Thyroid gland (tissue), 4 donors: ENCODE measurements at regions not wholly inside any gene's neighbourhood (a gene's known extent, or its start where the extent isn't known, plus 50 kb on each side); places are given as distances from the start of the nearest gene placed in this dataset.

Experiments used
- CTCF ChIP-seq, 6 experiments: fragments of 200-600 bp in 3 of 6; fragments of 450-650 bp in 3 of 6; sonication (generic) in 3 of 6; IDR thresholded peaks; one replicate each; pipeline ENCODE4 v1.5.1; 2016 to 2019; ENCODE audit warnings: antibody characterized with exemption in 6 of 6, mild to moderate bottlenecking in 2 of 6, inconsistent platforms in 1 of 6, moderate library complexity in 1 of 6
- POLR2A ChIP-seq, 2 donors: fragments of 450-650 bp; IDR thresholded peaks; one replicate each; pipeline ENCODE4 v1.6.1; 2017; ENCODE audit warnings: antibody characterized with exemption in 2 of 2, mild to moderate bottlenecking in 2 of 2, moderate library complexity in 1 of 2

- TF ChIP-seq CTCF (IDR thresholded peaks at IDR 0.05) (no peak), POLR2A (IDR thresholded peaks at IDR 0.05) (no peak)
Observed at GRCh38 chrX:116618546-116618945, 155.8 kb upstream of the CT83 start.
